Keratinocyte (primary cell): ENCODE measurements at regions not wholly inside any gene's neighbourhood (a gene's known extent, or its start where the extent isn't known, plus 50 kb on each side); places are given as distances from the start of the nearest gene placed in this dataset.

Source experiments
- CTCF ChIP-seq, 3 experiments: IDR thresholded peaks in 1 of 3; conservative IDR thresholded peaks in 1 of 3; optimal IDR thresholded peaks in 1 of 3; 2 replicates in 2 of 3; 3 replicates in 1 of 3; pipeline versions ENCODE3 to v1.5.1; 2011; ENCODE audit warnings: low read length in 3 of 3, mild to moderate bottlenecking in 3 of 3, moderate library complexity in 2 of 3, control low read depth in 1 of 3, inconsistent platforms in 1 of 3; ENCODE audit not compliant: insufficient read depth in 2 of 3; ENCODE audit errors: extremely low read depth in 1 of 3
- EZH2 ChIP-seq: IDR thresholded peaks from one replicate; pipeline ENCODE4 v1.6.1; 2012; ENCODE audit warnings: inconsistent platforms, mild to moderate bottlenecking, low read length, moderate library complexity

GRCh38 chrX:94414746-94415145 lies 740.7 kb downstream of the FAM133A start:
- no peak for TF ChIP-seq CTCF (optimal IDR thresholded peaks at IDR 0.05 in 1 of 3, IDR thresholded peaks at IDR 0.05 in 1 of 3, conservative IDR thresholded peaks at IDR 0.05 in 1 of 3; ENCODE audit: extremely low read depth in 1 of 3, insufficient read depth in 2 of 3, low read length in 3 of 3)
- no peak for TF ChIP-seq EZH2
